ENCODE measurements at regions not wholly inside any gene's neighbourhood (a gene's known extent, or its start where the extent isn't known, plus 50 kb on each side); places are given as distances from the start of the nearest gene placed in this dataset.

DNA sequence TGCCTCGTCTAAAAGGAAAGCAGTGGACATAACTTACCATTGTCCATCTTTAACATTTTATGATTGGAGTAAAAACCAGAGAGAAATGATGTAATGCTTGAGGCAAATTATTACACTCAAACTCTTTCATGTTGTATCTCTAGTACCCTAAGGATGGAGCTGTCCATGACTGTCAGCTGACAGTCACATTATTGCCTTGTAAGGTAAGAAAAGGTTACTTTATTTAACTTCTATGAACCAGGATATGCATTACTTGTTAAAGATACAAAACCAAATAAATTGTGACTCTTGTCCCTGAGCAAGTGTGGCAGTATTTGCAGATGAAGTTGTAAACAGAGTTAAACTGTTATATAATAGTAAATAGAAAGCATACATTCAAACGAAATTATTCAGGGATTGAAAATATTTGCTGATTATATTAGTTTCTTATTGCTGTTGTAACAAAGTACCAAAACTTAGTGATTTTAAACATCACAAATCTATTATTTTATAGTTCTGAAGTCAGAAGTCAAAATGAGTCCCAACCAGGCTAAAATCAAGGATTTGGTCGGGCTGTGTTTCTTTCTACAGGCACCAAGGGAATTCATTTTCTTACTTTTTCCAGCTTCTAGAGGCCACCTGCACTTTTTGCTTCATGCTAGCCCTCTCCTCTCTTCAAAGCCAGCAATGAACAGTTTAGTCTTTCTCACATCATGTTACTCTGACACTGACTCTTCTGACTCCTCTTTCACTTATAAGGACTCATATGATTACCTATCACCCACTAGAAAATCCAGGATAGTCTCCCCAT lies 113.8 kb downstream of the CEP44 start:
- TF ChIP-seq TAF1 (IDR thresholded peaks at IDR 0.05; ENCODE audit: low read depth, low read length): no peak
- TF ChIP-seq POLR2A (IDR thresholded peaks at IDR 0.05; ENCODE audit: low read depth, low read length): no peak
- no peak for TF ChIP-seq POLR2AphosphoS5 (IDR thresholded peaks at IDR 0.05; ENCODE audit: low read depth, low read length)
- TF ChIP-seq PAX5 (IDR thresholded peaks at IDR 0.05; ENCODE audit: insufficient read depth, low read length, severe bottlenecking): no peak
- TF ChIP-seq POU2F2 (IDR thresholded peaks at IDR 0.05; ENCODE audit: low read depth, low read length): no peak

Measured in GM12891 (cell line).